Stimulated activated naive B cell treated with anti-CD40 and anti-IgM and Interleukin-4, amounts not matched to agents 10 μg/mL and 1 μg/mL and 100 μg/mL, for 72 hours (primary cell): ENCODE measurements at regions not wholly inside any gene's neighbourhood (a gene's known extent, or its start where the extent isn't known, plus 50 kb on each side); places are given as distances from the start of the nearest gene placed in this dataset.
A peak's percentile ranks its signal among the peaks of the same experiment; 100 is the strongest.

Experiments
- ATAC-seq, 2 donors: fragments of 150-1000 bp; cut with Tn5 transposase; replicated peaks; 2 replicates each; pipeline ENCODE4 v1.10.0; 2021; ENCODE audit warnings: moderate library complexity in 1 of 2
- DNase-seq: peaks from one replicate; pipeline ENCODE4 v3.0.0; 2021
- H3K27ac Mint-ChIP-seq: one replicate; pipeline ENCODE4 v1.8.0; 2022; ENCODE audit warnings: mild to moderate bottlenecking, mixed read lengths
- H3K27me3 Mint-ChIP-seq, 2 donors: one replicate each; pipeline ENCODE4 v1.8.0; 2022; ENCODE audit warnings: mixed read lengths in 2 of 2
- H3K36me3 Mint-ChIP-seq, 2 donors: one replicate each; pipeline ENCODE4 v1.8.0; 2022; ENCODE audit warnings: mixed read lengths in 2 of 2, mild to moderate bottlenecking in 1 of 2
- H3K4me1 Mint-ChIP-seq, 2 donors: one replicate each; pipeline ENCODE4 v1.8.0; 2022; ENCODE audit warnings: mixed read lengths in 2 of 2, mild to moderate bottlenecking in 1 of 2
- H3K4me3 Mint-ChIP-seq, 2 donors: one replicate each; pipeline ENCODE4 v1.8.0; 2022; ENCODE audit warnings: mild to moderate bottlenecking in 2 of 2, mixed read lengths in 2 of 2, moderate library complexity in 1 of 2
- H3K9me3 Mint-ChIP-seq, 2 donors: one replicate each; pipeline ENCODE4 v1.8.0; 2022; ENCODE audit warnings: mixed read lengths in 2 of 2, mild to moderate bottlenecking in 1 of 2

DNA sequence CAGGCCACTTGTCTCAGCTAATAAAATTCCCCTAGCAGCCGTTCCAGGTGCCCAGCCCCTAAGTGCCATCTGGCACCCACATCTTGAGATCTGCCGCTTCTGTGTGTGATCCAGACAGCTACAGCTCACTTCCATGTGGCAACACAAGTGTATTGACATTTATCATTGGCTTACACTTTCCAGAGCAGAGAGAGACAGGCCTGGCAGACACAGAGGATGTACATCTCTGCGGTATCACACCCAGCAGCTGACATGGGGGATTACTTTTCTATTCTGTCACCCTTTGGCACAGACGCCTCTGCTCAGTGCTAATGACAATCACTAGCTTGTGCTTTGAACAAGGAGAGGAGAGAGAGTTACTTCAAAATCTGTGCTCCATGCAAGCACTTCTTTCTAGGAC, 195.9 kb downstream of the KDR start:
- Mint-ChIP-seq H3K27ac (no peak overlapping the region), H3K9me3 (peaks cover 2 to 4% of the 10 kb centered on the region in 2 donors), H3K36me3 (no peaks in the 10 kb centered on the region), H3K4me3 (no peak overlapping the region), H3K27me3 (no peaks in the 10 kb centered on the region), H3K4me1 (no peaks in the 10 kb centered on the region)
- ATAC-seq, result no peak
- no peak for DNase-seq

- DNase-seq (no peak), ATAC-seq (no peak)
- Mint-ChIP-seq H3K27ac (no peak overlapping the region), H3K4me3 (no peak overlapping the region), H3K27me3 (no peaks in the 10 kb centered on the region), H3K9me3 (peaks cover 4 to 5% of the 10 kb centered on the region in 2 donors), H3K4me1 (no peaks in the 10 kb centered on the region), H3K36me3 (no peaks in the 10 kb centered on the region)
Observed at GRCh38 chr4:54924891-54925290, 200.5 kb downstream of the KDR start.

DNA sequence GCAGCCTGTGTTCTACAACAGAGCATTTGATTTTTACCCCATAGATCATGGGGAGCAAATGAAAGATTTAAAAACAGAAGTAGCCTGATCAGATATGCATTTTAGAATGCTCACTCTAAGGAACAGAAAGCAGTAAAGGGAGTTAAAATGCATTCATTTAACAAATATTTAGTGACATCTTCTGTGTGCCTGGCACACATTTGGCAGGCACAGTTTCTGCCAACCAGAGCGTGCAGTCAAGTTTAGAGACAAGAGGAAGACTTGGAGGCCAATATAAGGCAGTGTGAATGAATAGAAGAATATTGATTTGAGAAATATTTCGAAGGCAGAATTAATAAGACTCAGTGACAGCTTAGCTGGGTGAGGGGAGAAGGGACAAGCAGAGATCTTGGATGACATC, 210.1 kb downstream of the KDR start:
- no peaks in the 10 kb centered on the region for H3K27me3 Mint-ChIP-seq
- no peak overlapping the region for H3K4me3 Mint-ChIP-seq
- DNase-seq, result no peak

DNA sequence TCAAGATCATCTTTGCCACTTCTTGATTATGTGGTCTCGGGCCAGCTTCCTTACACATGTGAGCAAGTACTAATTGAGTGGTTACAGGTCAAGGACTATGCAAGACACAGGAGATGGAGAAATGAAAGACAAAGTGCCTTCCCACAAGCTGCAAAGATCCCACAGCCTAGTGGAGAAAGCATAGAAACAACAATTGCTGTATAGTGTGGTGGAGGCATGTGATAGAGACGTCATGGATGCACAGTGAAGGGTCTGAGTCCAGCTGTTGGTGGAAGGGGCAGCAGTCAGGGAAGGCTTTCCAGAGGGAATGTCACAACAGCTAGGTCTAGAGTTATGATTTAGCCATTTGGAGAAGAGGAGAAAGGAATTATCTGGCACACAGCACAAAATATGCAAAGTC, 210.6 kb downstream of the KDR start:
- Mint-ChIP-seq H3K4me3 (no peak overlapping the region), H3K27ac (no peak overlapping the region), H3K36me3 (no peaks in the 10 kb centered on the region), H3K4me1 (peaks cover 0 to 3% of the 10 kb centered on the region in 2 donors), H3K27me3 (no peaks in the 10 kb centered on the region), H3K9me3 (no peaks in the 10 kb centered on the region)
- peak in 1 of 2 donors; percentile 29 for ATAC-seq
- DNase-seq, result no peak

More for the DNA sequence above, 210.1 kb downstream of the KDR start:
- no peak for ATAC-seq
- Mint-ChIP-seq H3K9me3 (no peaks in the 10 kb centered on the region), H3K4me1 (no peaks in the 10 kb centered on the region), H3K36me3 (no peaks in the 10 kb centered on the region), H3K27ac (no peak overlapping the region)

DNA sequence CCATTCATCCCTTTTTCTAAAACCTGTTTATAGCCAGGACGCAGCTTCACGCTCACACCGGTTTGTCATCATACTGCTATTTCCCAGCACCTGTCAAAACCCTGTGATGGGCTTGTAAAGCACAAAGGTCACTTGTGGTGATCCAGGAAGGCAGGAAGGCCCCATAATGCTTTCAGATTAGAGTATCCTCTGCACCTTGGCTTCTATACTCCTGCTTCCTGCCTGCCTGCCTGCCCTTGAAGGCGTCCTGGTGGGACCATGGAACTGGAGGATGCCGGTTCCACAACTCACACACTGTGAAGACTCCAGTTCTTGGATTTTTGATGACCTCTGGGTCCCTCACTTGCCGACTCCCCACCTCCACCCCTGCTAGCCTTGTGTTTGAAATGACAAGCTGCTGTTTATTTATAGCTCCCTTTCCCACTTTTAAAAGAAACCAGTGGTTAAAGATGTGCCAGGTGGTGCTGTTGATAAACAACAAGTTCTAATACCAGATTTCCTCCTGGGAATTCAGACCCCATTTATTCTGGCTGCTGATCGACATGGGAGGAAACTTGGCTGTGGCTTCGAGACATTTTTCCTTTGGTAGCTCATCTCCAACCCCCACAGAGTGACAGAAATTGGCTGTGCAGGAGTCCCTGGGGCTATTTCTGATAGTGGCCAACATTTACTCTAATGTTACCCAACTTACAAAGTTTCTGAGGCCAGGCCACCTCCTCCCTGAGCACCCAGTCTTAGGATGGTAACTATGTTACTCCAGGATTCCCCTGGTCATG, 211.5 kb downstream of the KDR start:
- ATAC-seq (no peak), DNase-seq (no peak)
- Mint-ChIP-seq H3K9me3 (no peaks in the 10 kb centered on the region), H3K36me3 (no peaks in the 10 kb centered on the region), H3K4me3 (no peak overlapping the region), H3K27ac (no peak overlapping the region), H3K27me3 (no peaks in the 10 kb centered on the region), H3K4me1 (peaks cover 2 to 12% of the 10 kb centered on the region in 2 donors)

DNA sequence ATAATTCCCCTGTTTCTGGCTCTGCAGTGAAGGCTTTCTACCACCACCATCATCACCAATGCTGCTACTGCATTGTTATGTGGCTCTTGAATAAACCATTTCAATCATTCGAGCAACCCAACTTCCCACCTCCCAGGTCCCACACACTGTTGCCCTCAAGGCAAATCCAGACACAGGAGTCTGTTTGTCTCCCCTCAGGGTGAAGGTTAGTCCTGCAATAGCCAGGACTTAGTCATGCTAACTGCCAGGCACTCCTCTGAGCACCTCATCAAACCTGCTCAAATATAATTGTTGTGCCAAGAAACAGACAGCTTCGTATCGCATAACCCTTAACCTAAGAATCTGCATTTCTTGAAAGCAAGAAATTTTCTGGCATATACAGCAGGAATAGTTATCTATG, 213.2 kb downstream of the KDR start:
- Mint-ChIP-seq H3K27me3 (no peaks in the 10 kb centered on the region), H3K4me3 (no peak overlapping the region), H3K4me1 (peaks cover 2 to 12% of the 10 kb centered on the region in 2 donors), H3K36me3 (no peaks in the 10 kb centered on the region), H3K27ac (no peak overlapping the region), H3K9me3 (peaks cover 0 to 3% of the 10 kb centered on the region in 2 donors)
- ATAC-seq (no peak), DNase-seq (no peak)

GRCh38 chr4:54909961-54910360, 215.4 kb downstream of the KDR start:
- ATAC-seq, result no peak
- DNase-seq, result no peak
- no peaks in the 10 kb centered on the region for H3K27me3 Mint-ChIP-seq
- H3K27ac Mint-ChIP-seq, result no peak overlapping the region
- H3K4me1 Mint-ChIP-seq, result peaks cover 2 to 12% of the 10 kb centered on the region in 2 donors
- H3K36me3 Mint-ChIP-seq, result peaks cover 0 to 4% of the 10 kb centered on the region in 2 donors
- H3K9me3 Mint-ChIP-seq, result peaks cover 5 to 6% of the 10 kb centered on the region in 2 donors
- H3K4me3 Mint-ChIP-seq, result no peak overlapping the region

- H3K27ac Mint-ChIP-seq, result no peak overlapping the region
Observed at GRCh38 chr4:54908763-54909162, 216.6 kb downstream of the KDR start.

GRCh38 chr4:54904953-54905352, 220.4 kb downstream of the KDR start:
- ATAC-seq, result no peak
- H3K9me3 Mint-ChIP-seq, result peaks cover 10% of the 10 kb centered on the region in 2 donors
- no peak for DNase-seq

More at GRCh38 chr4:54908763-54909162, 216.6 kb downstream of the KDR start:
- Mint-ChIP-seq H3K4me3 (no peak overlapping the region), H3K36me3 (peaks cover 0 to 4% of the 10 kb centered on the region in 2 donors), H3K27me3 (no peaks in the 10 kb centered on the region), H3K9me3 (peaks cover 5 to 6% of the 10 kb centered on the region in 2 donors), H3K4me1 (peaks cover 2 to 12% of the 10 kb centered on the region in 2 donors)
- ATAC-seq (peak in 1 of 2 donors; percentile 29), DNase-seq (no peak)

DNA sequence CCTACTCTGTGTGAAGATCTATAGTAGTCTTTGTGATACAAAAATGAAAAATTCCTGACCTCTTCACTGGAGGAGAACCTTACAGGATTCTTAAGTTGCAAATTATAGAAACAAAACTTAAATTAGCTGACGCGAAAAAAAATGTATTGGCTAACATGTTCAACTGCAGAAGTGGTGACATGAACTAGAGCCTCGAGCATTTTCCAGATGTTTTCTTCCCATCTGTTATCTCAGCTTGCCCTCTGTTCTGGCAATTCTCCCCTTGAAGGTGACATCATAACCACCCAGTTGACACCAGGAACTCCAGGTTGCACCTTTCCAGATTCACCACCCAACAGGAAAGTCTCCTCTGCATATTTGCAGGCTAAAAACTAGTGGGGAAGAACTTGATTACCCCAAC, 222.4 kb downstream of the KDR start:
- no peak for ATAC-seq
- H3K36me3 Mint-ChIP-seq, result peaks cover 0 to 4% of the 10 kb centered on the region in 2 donors
- H3K4me1 Mint-ChIP-seq, result no peaks in the 10 kb centered on the region
- H3K9me3 Mint-ChIP-seq, result peaks cover 10% of the 10 kb centered on the region in 2 donors
- no peaks in the 10 kb centered on the region for H3K27me3 Mint-ChIP-seq
- H3K4me3 Mint-ChIP-seq, result no peak overlapping the region
- DNase-seq, result no peak
- no peak overlapping the region for H3K27ac Mint-ChIP-seq

More at GRCh38 chr4:54904953-54905352, 220.4 kb downstream of the KDR start:
- peaks cover 0 to 4% of the 10 kb centered on the region in 2 donors for H3K36me3 Mint-ChIP-seq
- peaks cover 2 to 10% of the 10 kb centered on the region in 2 donors for H3K4me1 Mint-ChIP-seq
- H3K27me3 Mint-ChIP-seq, result no peaks in the 10 kb centered on the region
- H3K4me3 Mint-ChIP-seq, result no peak overlapping the region
- no peak overlapping the region for H3K27ac Mint-ChIP-seq

GRCh38 chr4:54902271-54902670, 223.1 kb downstream of the KDR start:
- ATAC-seq (no peak), DNase-seq (no peak)
- peaks cover 7 to 10% of the 10 kb centered on the region in 2 donors for H3K9me3 Mint-ChIP-seq
- H3K4me3 Mint-ChIP-seq, result no peak overlapping the region
- no peaks in the 10 kb centered on the region for H3K27me3 Mint-ChIP-seq
- peaks cover 0 to 4% of the 10 kb centered on the region in 2 donors for H3K36me3 Mint-ChIP-seq
- H3K4me1 Mint-ChIP-seq, result no peaks in the 10 kb centered on the region
- no peak overlapping the region for H3K27ac Mint-ChIP-seq

- no peak overlapping the region for H3K27ac Mint-ChIP-seq
- no peaks in the 10 kb centered on the region for H3K4me1 Mint-ChIP-seq
- H3K9me3 Mint-ChIP-seq, result peaks cover 6 to 8% of the 10 kb centered on the region in 2 donors
- no peaks in the 10 kb centered on the region for H3K27me3 Mint-ChIP-seq
- H3K4me3 Mint-ChIP-seq, result no peak overlapping the region
- DNase-seq (no peak), ATAC-seq (no peak)
- peaks cover 0 to 2% of the 10 kb centered on the region in 2 donors for H3K36me3 Mint-ChIP-seq
Observed at GRCh38 chr4:54901202-54901601, 224.2 kb downstream of the KDR start.

GRCh38 chr4:54898656-54899340, 226.6 kb downstream of the KDR start:
- no peak overlapping the region for H3K4me3 Mint-ChIP-seq
- no peak overlapping the region for H3K27ac Mint-ChIP-seq
- no peaks in the 10 kb centered on the region for H3K36me3 Mint-ChIP-seq
- ATAC-seq (no peak), DNase-seq (no peak)
- peaks cover 5% of the 10 kb centered on the region in 2 donors for H3K9me3 Mint-ChIP-seq
- no peaks in the 10 kb centered on the region for H3K27me3 Mint-ChIP-seq
- no peaks in the 10 kb centered on the region for H3K4me1 Mint-ChIP-seq

DNA sequence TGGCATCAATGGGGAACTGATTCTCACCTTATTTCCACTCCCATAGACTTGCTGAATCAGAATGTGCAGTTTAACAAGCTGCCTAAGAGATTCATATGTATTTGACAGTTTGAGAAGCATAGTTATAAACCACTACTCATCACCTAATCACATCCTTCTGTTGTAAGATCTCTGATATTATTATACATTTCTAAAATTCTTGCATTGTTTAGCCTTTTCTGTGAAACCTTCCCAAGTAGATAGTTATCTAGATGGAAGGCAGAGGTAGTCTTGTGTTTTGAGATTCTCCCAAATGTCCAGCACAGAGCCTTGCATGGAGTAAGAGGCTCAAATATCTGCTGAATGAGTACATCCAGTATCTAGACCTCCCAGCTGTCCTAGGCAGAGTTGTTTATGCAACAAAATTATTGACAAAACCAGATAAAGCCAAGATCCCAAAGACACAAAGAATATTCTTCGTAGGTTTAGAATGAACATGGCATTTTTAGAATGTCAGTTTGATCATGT, 227.3 kb downstream of the KDR start:
- no peak overlapping the region for H3K4me3 Mint-ChIP-seq
- H3K36me3 Mint-ChIP-seq, result no peaks in the 10 kb centered on the region
- no peaks in the 10 kb centered on the region for H3K4me1 Mint-ChIP-seq
- H3K27me3 Mint-ChIP-seq, result no peaks in the 10 kb centered on the region
- H3K9me3 Mint-ChIP-seq, result peaks cover 5% of the 10 kb centered on the region in 2 donors
- no peak overlapping the region for H3K27ac Mint-ChIP-seq
- DNase-seq, result no peak
- ATAC-seq, result no peak

DNA sequence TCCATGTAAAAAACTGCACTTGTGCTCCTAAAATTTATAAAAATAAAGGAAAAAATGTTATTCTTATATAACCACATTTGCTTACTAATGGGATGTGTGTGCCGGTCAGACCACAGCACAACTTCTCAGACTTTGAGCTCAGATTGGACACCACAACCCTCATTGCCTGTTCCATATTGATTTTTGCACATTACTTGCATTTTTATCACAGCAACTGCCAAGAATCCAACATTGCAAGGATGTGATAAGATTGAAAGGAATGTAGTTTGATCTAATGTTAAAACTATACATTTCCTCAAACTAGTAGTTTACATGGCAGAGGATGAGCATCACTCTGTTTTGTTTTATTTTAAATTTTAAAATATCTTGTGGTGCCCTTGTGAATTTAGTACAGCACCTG, 227.8 kb downstream of the KDR start:
- Mint-ChIP-seq H3K4me1 (no peaks in the 10 kb centered on the region), H3K9me3 (peaks cover 5% of the 10 kb centered on the region in 2 donors), H3K4me3 (no peak overlapping the region), H3K27ac (no peak overlapping the region), H3K27me3 (no peaks in the 10 kb centered on the region), H3K36me3 (no peaks in the 10 kb centered on the region)
- ATAC-seq (no peak), DNase-seq (no peak)
